ENCODE measurements at regions not wholly inside any gene's neighbourhood (a gene's known extent, or its start where the extent isn't known, plus 50 kb on each side); places are given as distances from the start of the nearest gene placed in this dataset.

GRCh38 chr6:121615493-121615892 is 180.0 kb downstream of the GJA1 start:
- in situ Hi-C loops (cut with HindIII; ENCODE audit: low pct_unique_long_range_greater_than_20kb, low sequenced_read_pairs): no loop called here
- TF ChIP-seq REST (IDR thresholded peaks at IDR 0.05; ENCODE audit: insufficient read depth in 1 of 2, low read depth in 2 of 2, low read length in 1 of 2): no peak
- TF ChIP-seq CTCF (IDR thresholded peaks at IDR 0.05): no peak; the same call in 1 of the 2 replicates
- intact Hi-C loops (cut with micrococcal nuclease; ENCODE audit: unreplicated experiment): no loop called here
- Histone ChIP-seq H3K9me3 (ENCODE audit: control insufficient read depth, insufficient read depth, low read depth, low read length) (no peaks in the 10 kb centered on the region), H3K27ac (ENCODE audit: low read length) (no peak overlapping the region), H3K36me3 (ENCODE audit: control insufficient read depth, insufficient read depth, low read length) (no peaks in the 10 kb centered on the region), H3K4me1 (ENCODE audit: control insufficient read depth, insufficient read depth, low read length) (no peaks in the 10 kb centered on the region), H3K27me3 (ENCODE audit: control insufficient read depth, insufficient read depth, low read length) (no peaks in the 10 kb centered on the region), H3K4me3 (ENCODE audit: low read depth in 2 of 2, low read length in 2 of 2) (no peak overlapping the region)
- BruUV-seq (replicated peaks): no TSS peak
- ATAC-seq (no peak), DNase-seq (ENCODE audit: low read depth, low spot score) (no peak)
- ChIA-PET CTCF (no interaction called here), POLR2A (no interaction called here)

- no peaks in the 10 kb centered on the region for H3K36me3 ChIP-seq (ENCODE audit: control insufficient read depth, insufficient read depth, low read length)
- CTCF ChIA-PET: no interaction called here
- POLR2A ChIA-PET: no interaction called here
- DNase-seq (ENCODE audit: low read depth, low spot score): no peak
- no peaks in the 10 kb centered on the region for H3K4me1 ChIP-seq (ENCODE audit: control insufficient read depth, insufficient read depth, low read length)
- intact Hi-C loops (cut with micrococcal nuclease; ENCODE audit: unreplicated experiment) (no loop called here), in situ Hi-C loops (cut with HindIII; ENCODE audit: low pct_unique_long_range_greater_than_20kb, low sequenced_read_pairs) (no loop called here)
- no peak overlapping the region for H3K27ac ChIP-seq (ENCODE audit: low read length)
- no peak for TF ChIP-seq POLR2AphosphoS5 (IDR thresholded peaks at IDR 0.05; ENCODE audit: low read depth, low read length)
- no peak for TF ChIP-seq TCF7L2 (IDR thresholded peaks at IDR 0.05; ENCODE audit: low read depth, low read length)
- TF ChIP-seq REST (IDR thresholded peaks at IDR 0.05; ENCODE audit: insufficient read depth in 1 of 2, low read depth in 2 of 2, low read length in 1 of 2): no peak
- TF ChIP-seq CTCF (IDR thresholded peaks at IDR 0.05): no peak
- TF ChIP-seq SIN3A (IDR thresholded peaks at IDR 0.05; ENCODE audit: borderline replicate concordance, insufficient read depth, low read depth, low read length): no peak
- H3K9me3 ChIP-seq (ENCODE audit: control insufficient read depth, insufficient read depth, low read depth, low read length): no peaks in the 10 kb centered on the region
- no peak overlapping the region for H3K4me3 ChIP-seq (ENCODE audit: low read depth in 2 of 2, low read length in 2 of 2)
- BruUV-seq (replicated peaks): no TSS peak
- H3K27me3 ChIP-seq (ENCODE audit: control insufficient read depth, insufficient read depth, low read length): no peaks in the 10 kb centered on the region
- no peak for ATAC-seq
These were observed 181.0 kb downstream of the GJA1 start for GRCh38 chr6:121616406-121616805.

Data from Panc1 (cell line).